Activated T-helper 9 cell treated with anti-CD3 and anti-CD28 coated beads, Interleukin-2, amount 50 U/mL, for 16 hours (primary cell): ENCODE measurements at regions not wholly inside any gene's neighbourhood (a gene's known extent, or its start where the extent isn't known, plus 50 kb on each side); places are given as distances from the start of the nearest gene placed in this dataset.
"Not testable (repeated sequence)": the region's sequence is repeated elsewhere in the genome, so short reads cannot be mapped to it uniquely, and the experiment has no call there.

ENCODE experiments used
- DNase-seq: peaks from one replicate; pipeline ENCODE4 v3.0.0-alpha.2; 2020; ENCODE audit warnings: low read depth

DNA sequence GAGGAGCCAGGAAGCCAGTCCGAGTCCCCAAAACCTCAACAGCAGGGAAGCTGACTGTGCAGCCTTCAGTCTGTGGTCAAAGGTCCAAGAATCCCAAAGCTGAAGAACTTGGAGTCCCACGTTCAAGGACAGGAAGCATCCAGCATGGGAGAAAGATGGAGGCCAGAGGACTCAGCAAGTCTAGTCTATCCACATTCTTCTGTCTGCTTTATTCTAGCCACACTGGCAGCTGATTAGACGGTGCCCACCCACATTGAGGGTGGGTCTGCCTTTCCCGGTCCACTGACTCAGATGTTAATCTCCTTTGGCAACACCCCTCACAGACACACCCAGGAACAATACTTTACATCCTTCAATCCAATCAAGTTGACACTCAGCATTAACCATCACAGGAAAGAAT lies 456.5 kb upstream of the TMEM132C start:
- DNase-seq = not testable (repeated sequence)

DNA sequence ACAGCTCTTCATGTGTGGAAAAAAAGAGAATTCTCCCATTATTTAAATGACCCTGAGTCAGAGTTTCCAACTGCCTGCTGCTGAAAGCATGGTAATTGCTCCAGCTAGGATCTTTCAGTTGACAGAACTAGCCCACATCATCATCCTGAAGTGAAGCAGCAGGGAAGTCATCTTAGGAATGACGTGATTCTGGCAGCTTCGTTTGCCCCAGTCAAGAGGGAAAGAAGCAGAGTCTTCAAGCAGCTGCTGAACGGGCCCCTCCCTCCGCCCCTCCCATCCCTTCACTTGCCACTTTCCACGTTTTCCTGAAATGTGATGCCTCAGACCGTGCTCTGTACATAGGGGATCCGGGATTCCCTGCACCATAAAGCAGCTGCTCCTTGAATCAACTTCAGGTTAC lies 455.0 kb upstream of the TMEM132C start:
- no peak for DNase-seq

DNA sequence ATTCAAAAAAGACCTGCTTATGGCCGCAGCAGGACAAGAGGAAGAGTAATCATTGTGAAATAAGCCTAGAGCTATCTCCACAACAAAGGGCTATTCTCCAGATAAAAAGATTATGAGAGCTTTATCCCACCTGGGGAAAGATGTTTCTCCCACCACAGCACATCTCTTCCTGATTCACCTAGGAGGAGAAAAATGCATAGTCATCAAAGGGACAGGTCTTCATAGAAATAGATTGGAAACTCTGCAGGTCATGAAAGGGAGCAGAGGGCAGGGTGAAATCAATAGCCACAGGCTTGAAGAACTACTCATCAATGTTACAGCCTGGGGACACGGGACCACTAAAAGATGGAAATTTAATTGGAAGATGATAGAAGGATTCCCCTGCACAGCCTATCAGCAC lies 453.8 kb upstream of the TMEM132C start:
- no peak for DNase-seq

DNA sequence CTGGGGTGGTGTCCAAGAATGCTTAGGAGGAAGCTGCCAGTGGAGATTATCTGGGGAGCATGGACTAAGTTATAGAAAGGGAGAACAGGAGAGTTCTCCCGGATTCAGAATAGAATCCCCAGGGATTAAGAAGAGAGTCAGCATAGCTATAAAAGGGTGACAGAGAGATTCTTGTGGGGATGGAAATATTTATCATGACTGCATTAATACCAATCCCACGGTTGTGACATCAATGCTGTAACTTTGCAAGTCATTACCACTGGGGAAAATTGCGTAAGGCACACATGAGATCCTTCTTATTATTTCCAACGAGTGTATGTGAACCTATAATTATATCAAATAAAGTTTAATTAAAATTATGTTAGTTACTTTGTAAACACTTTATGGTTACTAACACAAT lies 447.9 kb upstream of the TMEM132C start:
- DNase-seq = no peak

DNA sequence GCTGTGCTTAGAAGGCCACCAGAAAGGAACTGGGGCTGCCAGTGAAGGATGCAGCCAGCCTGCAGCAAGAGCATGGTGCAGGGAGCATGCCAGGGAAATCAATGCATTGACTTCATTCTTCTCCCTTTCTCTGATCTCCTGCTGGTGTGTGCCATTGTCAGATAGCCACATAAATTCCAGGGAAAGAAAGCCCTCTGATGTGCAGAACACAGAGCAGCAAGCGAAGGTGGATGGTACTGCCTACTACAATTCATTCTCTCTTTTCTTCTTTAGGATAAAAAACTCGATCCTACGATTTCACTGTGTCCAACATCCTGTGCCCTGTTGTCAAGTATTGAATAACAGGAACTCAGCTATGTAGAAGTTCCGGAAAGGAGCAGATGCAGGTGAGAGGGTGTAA lies 446.7 kb upstream of the TMEM132C start:
- DNase-seq = no peak

DNA sequence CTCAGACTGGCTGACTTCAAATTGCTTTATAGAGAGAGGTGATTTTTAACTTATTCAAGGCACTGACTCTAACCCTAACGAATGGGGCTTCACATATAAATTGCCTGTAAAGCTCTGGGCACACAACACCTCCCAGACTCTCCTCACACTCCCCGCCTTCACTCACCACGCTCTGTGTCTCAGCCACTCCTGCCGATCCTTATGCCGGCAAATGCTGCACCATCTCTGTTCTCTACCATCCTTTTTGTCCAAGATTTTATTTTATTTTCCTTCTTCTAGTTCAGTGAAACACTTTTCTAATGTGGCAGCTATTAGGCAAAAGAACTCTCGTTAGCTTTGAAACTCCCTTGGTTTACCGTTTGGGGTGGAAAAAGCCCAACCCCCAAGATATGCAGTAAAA lies 446.1 kb upstream of the TMEM132C start:
- DNase-seq = no peak

DNA sequence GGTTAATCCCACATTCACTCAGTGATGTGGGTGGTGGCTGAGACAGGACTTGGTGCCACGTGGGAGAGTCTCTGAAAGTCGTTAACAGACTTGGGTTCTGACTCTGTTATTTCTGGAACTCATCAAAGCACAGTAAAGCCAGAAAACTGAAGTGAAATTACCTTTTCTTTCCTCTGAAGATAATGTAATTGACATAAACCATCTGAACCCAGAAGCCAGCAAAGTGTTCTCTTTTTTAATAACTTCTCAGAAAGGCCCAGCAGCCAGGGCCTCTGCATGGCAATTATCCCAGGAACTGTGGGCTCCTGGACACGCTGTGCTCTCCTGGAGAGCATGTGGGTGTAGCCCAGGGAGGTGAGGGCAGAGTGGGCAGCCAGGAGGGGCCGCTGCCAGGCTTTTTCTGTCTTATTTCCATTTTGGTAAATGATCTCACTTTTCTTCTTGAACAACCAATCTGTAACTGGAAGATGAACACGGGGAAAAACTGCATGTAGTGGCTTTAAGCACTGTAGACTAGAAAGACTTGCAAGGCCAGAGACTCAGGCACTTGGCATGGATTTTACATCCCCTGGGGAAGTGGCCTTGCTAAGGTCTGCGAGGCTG lies 444.1 kb upstream of the TMEM132C start:
- no peak for DNase-seq

DNA sequence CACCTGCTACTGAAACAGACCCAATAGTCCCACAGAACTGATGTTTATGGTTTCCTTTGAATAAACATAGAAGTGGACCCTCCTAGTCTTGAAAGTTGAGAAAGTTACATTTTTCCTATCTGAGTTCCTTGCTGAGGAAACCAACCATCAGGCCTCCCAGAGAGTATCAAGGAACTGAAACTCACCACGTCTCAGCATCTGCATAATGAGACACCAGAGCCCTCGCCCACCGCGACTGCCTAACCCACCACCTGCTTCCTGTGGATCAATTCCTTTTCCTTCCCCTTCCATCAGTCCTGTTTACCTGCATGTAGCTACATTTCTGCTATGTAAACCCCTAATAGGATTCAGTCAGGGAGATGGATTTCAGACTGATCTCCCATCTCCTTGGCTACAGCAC lies 443.2 kb upstream of the TMEM132C start:
- no peak for DNase-seq

DNA sequence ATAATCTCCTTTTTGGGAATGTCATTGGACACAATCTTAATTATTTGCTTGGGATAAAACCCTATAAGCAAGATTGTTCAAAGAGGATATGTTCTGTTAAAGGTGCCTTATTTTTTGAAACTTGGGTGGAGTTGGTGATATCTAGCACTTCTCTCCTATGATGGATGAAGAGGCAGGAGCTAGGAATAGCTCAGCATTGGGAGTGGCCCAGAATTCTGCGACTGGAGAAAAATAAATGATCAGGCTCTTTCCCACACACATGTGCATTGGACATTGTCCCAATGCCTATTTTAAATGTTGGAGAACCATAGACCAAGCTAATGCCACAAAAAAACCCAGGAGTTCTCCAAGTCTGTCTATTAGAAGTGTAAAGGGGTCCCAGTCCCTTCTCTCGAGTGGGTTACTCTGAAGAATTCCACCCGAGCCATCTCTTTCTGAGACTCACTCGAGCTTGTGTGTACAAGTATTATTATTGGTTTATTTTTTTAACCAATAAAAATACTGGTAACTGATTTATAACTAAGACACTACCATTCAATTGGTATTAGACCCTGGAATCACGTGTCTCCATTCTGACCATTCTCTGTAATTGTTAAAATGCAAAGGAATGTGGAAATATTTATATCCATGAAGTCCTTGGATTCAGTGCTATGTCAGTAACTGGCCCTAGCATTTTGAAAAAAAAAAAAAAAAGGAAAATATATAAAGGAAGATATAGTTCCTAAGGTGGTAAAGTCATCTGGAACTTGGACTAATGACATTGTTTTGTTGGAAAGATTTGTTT lies 437.5 kb upstream of the TMEM132C start:
- no peak for DNase-seq

DNA sequence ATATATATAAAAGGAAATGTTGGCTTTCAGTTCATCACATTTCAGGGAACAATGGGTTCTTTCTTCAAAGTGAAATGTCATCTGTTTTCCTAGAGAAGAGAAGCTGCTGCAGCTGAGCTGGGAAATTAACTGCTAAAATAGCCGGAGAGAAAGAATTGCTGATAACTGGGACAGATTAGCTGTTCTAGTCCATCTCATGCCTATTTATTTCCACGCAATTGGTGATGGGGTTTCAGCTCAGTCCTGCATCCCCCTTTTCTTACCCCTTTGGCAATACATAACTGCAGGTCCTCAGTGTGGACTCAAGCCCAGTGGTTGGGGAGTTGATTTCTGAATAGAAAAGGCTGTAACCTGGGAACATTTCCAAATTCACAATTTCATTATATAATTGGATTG lies 436.9 kb upstream of the TMEM132C start:
- DNase-seq = no peak

DNA sequence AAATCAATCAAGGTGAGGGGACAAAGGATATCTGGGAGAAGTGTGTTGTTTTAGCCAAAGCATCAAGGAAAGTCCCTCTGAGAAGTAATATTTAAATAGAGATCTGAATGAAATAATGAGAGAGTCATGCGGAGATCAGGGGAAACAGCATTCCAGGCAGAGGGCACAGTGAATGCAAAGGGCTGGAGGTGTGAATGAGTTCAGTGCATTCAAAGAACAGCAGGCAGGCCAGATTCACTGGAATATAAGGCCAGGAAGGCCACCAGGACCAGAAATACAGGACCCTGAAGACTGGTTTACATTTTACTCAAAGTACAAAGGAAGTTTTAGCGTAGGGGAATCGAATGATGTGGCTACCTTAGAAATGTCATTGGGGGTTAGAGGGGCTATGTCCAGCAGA lies 436.2 kb upstream of the TMEM132C start:
- DNase-seq = no peak

DNA sequence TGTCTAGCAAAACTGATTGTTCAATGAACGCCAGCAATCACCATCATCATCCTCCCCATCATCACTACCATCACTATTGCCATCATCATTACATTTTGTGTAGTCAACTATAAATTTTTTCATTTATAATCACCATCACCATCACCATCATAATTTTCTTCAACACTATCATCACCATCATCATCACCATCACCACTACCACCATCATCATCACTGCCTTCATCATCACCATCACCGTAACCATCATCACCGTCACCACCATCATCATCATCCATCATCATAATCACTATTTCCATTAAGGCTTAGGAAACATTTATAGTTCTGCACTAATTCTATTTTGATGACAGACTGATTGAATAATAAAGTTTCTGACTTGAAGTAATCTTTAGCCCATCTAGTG lies 434.8 kb upstream of the TMEM132C start:
- DNase-seq = no peak

DNA sequence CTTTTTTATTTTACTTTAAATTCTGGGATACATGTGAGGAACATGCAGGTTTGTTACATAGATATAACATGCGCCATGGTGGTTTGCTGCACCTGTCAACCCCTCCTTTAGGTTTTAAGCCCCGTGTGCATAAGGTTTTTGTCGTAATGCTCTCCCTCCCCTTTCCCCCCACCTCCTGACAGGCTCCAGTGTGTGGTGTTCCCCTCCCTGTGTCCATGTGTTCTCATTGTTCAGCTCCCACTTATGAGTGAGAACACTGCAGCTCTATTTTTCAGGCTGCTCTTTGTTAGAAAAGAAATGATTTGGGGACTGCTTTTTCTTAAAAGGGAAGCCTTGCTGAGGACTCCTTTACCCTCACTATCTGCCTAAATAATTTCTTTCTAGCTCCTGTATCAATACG lies 430.2 kb upstream of the TMEM132C start:
- not testable (repeated sequence) for DNase-seq

DNA sequence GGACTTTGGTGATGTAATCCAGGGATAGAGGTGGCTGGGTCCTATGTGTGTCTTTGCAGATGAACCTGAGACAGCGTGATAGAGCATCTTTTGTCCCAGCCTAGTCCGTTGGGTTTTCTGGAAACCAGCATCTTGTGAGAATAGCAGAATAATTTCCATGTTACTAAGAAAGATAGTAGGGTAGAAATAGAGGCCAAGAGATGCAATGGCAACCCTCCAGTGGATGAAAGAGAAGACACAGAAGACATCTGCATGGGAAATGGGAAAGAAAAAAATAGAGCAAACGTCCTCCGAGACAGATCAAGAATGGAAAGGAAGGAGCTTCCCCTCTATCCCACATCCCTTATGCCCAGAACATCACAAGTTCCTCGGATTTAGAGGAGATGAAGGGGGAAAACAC lies 409.3 kb upstream of the TMEM132C start:
- DNase-seq = no peak

DNA sequence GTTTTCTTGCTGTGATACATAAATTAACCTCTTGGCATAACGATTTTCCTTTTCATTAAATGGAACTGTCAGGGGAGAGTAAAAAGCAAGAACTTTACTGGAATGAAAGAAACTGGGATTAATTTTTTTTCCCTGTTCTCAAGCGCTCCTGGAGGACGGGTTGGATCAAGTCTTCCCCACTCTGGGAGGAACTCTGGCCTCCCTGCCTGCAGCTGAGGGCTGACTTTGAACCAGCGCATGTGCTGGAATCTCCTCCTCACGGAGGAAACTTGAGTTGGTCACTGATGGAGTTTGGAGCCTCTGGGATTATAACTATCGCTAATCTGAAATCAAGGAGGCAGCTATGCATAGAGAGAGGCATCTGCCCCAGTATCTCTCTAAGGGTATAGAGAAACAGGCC lies 406.4 kb upstream of the TMEM132C start:
- DNase-seq = no peak

DNA sequence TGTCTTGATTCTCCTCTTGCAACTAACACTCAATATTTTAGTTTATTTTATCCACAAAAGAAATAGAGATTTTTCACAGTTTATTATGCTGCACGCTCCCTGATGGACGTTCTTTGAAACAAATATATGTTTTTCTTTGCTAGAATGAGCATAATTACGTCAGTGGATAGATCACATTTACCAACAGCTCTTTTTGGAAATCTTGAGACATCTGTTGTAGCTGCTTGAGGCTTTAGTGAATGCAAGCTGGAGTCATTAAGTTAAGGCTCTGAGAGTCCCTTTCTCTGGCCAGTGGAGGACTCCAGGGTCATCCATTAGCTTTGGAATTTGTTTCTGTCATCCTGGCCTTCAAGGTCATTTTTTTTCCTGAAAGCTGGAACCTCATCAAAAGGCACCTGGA lies 405.6 kb upstream of the TMEM132C start:
- no peak for DNase-seq

DNA sequence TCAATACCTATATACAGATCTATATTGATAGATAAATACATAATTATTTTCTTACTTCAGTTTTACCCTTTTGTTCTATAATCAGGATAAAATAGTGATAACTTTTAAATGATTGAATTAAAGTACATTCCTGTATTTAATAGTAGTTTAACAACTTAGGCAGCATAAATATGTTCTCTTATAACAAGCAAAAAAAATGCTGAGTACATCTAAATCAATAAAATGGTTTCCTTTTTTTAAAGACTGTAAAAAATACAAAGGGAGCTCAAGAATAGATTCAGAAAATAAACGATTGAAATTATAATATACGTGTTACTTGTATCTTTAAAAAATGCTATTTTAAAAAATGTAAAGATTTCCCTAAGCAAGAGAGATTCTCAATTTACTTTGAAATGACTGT lies 393.7 kb upstream of the TMEM132C start:
- DNase-seq = no peak

DNA sequence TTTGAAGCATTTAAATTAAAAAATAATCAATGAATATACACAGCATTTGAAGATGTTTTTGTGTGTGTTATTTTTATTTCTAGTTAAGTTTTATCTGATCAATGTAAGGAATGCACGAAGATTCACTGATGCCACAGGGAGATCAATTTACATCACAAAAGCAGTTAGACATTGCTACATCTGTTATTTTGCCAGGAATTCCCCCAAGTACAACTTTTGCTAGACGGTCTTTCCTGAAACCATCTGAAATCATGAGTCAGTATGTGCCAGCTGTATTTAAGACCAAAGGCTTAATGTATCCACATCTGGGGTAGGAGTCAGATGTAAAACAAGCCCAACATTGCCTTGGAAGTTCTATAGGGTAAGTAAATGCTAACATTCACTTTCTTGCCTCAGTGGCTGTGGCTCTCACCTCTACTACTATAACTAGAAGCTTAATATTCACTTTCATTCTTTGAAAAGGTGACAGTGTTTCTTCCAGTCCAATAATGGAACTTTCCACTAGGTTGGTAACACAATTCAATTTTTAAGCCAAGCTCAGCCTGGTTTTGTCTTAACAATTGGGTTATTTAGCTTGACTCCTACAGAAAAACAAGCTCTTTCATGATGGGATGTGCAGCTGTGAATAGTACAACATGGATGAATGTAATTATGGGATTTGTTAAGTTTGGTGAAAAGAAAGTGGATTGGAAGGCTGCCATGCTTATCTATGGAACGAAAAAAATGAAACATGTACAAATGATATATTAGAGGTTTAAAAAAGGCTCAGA lies 385.4 kb upstream of the TMEM132C start:
- no peak for DNase-seq

DNA sequence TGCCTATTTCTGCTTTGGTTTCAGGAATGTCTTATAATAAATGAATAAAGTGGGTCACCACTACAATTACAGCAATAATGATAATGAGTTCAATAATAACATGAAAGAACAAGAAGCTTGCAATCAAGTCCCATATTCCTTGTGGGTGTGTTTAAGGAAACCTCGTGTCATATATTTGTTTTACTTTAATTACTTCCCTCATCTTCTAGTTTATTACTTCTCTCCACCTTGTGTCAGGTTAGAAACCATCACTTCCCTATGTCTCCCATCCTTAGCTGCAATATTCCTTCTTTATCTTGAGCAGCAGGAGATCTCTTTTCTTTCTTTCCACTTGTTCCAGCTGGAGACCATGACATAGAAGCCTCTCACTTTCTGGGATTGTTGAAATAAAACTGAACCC lies 384.0 kb upstream of the TMEM132C start:
- DNase-seq = no peak

DNA sequence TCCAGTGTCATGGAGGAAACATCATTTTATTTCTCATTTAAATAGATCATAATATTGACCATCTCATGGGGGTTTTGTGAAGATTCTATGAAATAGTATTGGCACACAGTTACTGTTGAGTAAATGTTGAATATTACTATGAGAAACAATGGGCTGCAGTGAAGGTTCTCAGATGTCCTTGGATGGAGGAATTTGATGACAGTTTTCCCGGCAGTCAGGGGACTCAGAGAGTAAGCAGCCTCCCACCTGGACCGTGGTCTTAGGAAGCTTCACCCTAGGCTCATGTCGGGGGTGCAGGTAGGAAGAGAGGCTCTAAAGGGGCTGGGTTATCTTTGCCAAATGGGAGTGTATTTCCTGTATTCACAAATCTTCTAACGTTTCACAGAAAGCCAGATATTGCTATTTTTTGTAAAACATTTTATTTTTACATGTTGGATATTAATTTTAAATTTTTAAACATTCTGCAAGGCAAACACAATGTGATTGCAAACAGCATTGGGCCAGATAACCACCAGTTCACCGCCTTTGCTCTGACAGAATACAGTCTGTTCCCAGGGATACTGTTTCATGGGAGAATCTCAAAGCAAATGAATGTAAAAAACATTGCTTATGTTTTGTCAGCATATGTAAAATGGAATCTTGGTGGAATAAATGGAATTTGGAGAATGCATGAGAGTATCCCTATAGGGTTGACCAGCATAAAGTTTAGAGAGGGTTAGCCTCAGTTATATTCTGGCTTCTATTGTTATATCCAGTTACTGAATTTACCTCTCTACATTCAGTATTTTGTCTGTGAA lies 380.8 kb upstream of the TMEM132C start:
- no peak for DNase-seq

DNA sequence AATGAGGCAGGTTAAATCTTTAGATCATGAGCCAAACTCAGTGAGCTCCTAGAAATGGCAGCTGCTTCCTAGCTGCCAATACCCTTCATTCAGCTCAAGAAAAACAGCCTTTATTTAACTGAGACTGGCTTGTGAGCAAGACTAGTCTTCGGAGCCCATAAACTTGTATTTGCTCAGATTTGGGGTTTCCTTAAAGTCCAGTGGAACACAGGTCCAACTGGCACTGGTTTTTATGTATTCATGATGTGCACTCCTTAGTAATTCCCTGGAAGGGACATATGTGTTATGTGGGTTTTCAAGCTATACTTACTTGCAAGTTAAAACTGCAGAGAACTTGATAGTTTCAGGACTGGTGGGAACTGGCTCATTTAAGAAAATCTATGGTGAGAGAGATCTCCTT lies 380.1 kb upstream of the TMEM132C start:
- no peak for DNase-seq

DNA sequence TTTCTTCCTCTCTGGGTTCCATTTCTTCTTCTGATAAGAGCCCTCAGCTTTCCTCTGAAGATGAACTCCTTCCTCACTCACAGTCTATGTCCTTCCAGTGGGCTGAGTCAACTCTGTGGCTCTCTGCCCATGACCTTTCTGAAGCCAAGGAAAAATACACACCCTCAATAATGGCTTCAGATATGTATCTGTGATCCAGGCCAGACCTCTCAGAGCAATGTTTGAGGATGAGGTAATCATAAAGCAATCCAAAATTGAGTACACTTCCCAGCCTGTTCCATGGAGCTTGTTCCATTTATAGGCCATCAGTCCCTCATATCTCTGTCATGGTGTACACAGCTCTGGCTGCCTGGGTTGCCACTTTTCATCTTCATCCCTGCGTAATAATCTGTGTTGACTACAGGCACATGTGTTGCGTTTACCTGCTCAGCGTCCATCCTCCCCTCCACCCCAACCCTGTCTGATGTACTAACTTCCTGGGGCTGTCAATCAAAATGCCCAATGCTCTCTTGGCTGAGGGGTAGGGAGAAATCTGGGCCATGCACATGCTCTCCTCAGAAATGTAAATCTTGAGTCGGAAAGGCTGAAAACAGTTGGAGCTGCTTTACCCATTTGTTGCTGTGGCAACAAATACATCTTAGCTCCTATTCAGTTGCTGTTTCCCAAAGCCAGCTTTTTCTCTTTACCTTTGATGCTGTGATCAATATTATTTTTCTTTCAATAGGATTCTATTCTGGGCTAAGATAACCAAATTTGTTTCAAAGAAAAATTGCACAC lies 377.8 kb upstream of the TMEM132C start:
- DNase-seq = no peak
